DOHH2 (cell line): ENCODE measurements at regions not wholly inside any gene's neighbourhood (a gene's known extent, or its start where the extent isn't known, plus 50 kb on each side); places are given as distances from the start of the nearest gene placed in this dataset.

ENCODE experiments used
- EZH2phosphoT487 ChIP-seq: fragments of 200-600 bp; sonication (generic); IDR thresholded peaks from 2 replicates; pipeline ENCODE4 v1.6.1; 2017; ENCODE audit warnings: borderline replicate concordance, mild to moderate bottlenecking, antibody characterized with exemption, low read length, moderate library complexity, mixed read lengths
- TF ChIP-seq, protein P1 (sequence below): fragments of 200-600 bp; sonication (generic); IDR thresholded peaks from one replicate; pipeline ENCODE4 v1.5.1; 2014; ENCODE audit warnings: antibody characterized with exemption, mild to moderate bottlenecking, low read depth, low read length; ENCODE audit not compliant: poor library complexity, severe bottlenecking

DNA sequence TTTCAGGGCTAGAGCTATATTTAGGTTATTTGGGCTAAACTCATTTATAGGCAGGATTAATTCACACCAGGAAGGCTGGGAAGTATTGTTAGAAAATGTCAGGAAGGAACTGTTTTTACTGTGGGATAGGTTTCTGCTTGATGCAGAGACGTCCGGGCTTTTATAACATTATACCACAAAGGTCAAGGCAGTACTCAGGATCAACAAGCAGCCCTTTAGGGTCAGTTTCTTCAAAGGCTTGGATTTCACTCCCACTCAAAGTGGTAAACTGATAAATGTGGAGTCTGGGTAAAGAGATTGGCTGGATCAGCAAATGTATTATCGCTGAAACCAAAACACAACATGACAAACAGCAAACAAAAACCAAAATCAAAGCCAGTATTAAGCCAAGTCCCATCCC is 127.2 kb downstream of the ARL5B start:
- TF ChIP-seq, protein P1, sequence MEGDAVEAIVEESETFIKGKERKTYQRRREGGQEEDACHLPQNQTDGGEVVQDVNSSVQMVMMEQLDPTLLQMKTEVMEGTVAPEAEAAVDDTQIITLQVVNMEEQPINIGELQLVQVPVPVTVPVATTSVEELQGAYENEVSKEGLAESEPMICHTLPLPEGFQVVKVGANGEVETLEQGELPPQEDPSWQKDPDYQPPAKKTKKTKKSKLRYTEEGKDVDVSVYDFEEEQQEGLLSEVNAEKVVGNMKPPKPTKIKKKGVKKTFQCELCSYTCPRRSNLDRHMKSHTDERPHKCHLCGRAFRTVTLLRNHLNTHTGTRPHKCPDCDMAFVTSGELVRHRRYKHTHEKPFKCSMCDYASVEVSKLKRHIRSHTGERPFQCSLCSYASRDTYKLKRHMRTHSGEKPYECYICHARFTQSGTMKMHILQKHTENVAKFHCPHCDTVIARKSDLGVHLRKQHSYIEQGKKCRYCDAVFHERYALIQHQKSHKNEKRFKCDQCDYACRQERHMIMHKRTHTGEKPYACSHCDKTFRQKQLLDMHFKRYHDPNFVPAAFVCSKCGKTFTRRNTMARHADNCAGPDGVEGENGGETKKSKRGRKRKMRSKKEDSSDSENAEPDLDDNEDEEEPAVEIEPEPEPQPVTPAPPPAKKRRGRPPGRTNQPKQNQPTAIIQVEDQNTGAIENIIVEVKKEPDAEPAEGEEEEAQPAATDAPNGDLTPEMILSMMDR = no peak
- TF ChIP-seq EZH2phosphoT487 = no peak
